Sigmoid colon (tissue), 6 donors: ENCODE measurements at regions not wholly inside any gene's neighbourhood (a gene's known extent, or its start where the extent isn't known, plus 50 kb on each side); places are given as distances from the start of the nearest gene placed in this dataset.
"Not testable (repeated sequence)": the region's sequence is repeated elsewhere in the genome, so short reads cannot be mapped to it uniquely, and the experiment has no call there.

Experiments
- DNase-seq: peaks from one replicate; pipeline ENCODE4 v3.0.0-alpha.2; 2019
- H3K27ac ChIP-seq, 4 donors: fragments of 200-600 bp; sonication (generic); one replicate each; pipeline ENCODE4 v1.5.1; 2016 to 2019; ENCODE audit warnings: mild to moderate bottlenecking in 1 of 4
- H3K27me3 ChIP-seq, 3 donors: fragments of 200-600 bp; sonication (generic); one replicate each; pipeline ENCODE4 v1.5.1; 2019; ENCODE audit warnings: mild to moderate bottlenecking in 1 of 3
- H3K36me3 ChIP-seq, 4 donors: fragments of 200-600 bp; sonication (generic); one replicate each; pipeline ENCODE4 v1.5.1; 2016 to 2019
- H3K4me1 ChIP-seq, 4 donors: fragments of 200-600 bp; sonication (generic); one replicate each; pipeline ENCODE4 v1.5.1; 2017 to 2019
- H3K4me3 ChIP-seq, 4 donors: fragments of 200-600 bp; sonication (generic); one replicate each; pipeline ENCODE4 v1.5.1; 2017 to 2019; ENCODE audit warnings: mild to moderate bottlenecking in 2 of 4, moderate library complexity in 1 of 4
- H3K9me3 ChIP-seq, 4 donors: fragments of 200-600 bp in 3 of 4; sonication (generic) in 3 of 4; one replicate each; pipeline versions ENCODE4 v1.5.1 to v1.6.1; 2013 to 2019
- EP300 ChIP-seq, 4 donors: sonication (generic); formaldehyde crosslinking; IDR thresholded peaks; one replicate each; pipeline ENCODE4 v1.6.1; 2017; ENCODE audit warnings: antibody characterized with exemption in 4 of 4
- POLR2A ChIP-seq, 2 donors: fragments of 450-650 bp; IDR thresholded peaks; one replicate each; pipeline ENCODE4 v1.6.1; 2016; ENCODE audit warnings: antibody characterized with exemption in 2 of 2, mild to moderate bottlenecking in 2 of 2, moderate library complexity in 2 of 2
- POLR2AphosphoS5 ChIP-seq, 4 donors: sonication (generic); formaldehyde crosslinking; IDR thresholded peaks; one replicate each; pipeline ENCODE4 v1.6.1; 2017; ENCODE audit warnings: antibody characterized with exemption in 4 of 4
- WGBS, 2 donors: extraction: QIAGEN DNeasy Blood & Tissue Kit; methylation state at CpG; one replicate each; pipeline ENCODE4 v1.1.7; 2013; 5-methylcytosine and 5-hydroxymethylcytosine counted together
- intact Hi-C: fragments of 100-400 bp; cut with DNase I; formaldehyde crosslinking; loops from one replicate; pipeline ENCODE4 v1.15.1; 2023
- TF ChIP-seq, protein P1 (sequence below), 4 experiments: fragments of 450-650 bp in 3 of 4; fragments of 200-600 bp in 1 of 4; IDR thresholded peaks; one replicate each; pipeline ENCODE4 v1.5.1; 2016 to 2019; ENCODE audit warnings: antibody characterized with exemption in 4 of 4, mild to moderate bottlenecking in 3 of 4, moderate library complexity in 2 of 4
- donor health status: healthy with polysubstance abuse.
- donor health status: healthy.

DNA sequence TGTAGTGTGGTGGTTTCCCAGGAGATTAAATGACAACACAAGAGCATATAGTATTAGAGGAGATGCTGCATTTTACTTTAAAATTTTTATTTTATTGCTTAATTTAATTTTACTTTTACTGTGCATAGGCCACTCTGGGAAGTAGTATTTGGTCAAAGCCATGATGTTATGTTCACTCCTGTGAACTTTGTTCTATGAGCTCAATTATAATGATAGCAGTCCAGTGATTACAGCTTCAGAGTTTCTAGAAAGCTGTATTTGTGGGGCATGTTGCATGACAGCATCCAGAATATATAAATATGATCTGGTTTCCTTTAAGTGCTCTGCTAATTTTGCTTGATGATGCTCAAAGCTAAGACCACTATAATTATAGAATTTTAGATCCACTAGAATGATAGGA, 338.6 kb downstream of the NSUN3 start:
- Histone ChIP-seq H3K36me3 (no peaks in the 10 kb centered on the region), H3K27ac (no peak overlapping the region), H3K9me3 (no peaks in the 10 kb centered on the region), H3K4me3 (no peak overlapping the region), H3K4me1 (peaks cover 0 to under 1% (median 0%) of the 10 kb centered on the region in 4 donors), H3K27me3 (no peaks in the 10 kb centered on the region)
- no peak for DNase-seq
- intact Hi-C loops: no loop called here
- TF ChIP-seq, protein P1, sequence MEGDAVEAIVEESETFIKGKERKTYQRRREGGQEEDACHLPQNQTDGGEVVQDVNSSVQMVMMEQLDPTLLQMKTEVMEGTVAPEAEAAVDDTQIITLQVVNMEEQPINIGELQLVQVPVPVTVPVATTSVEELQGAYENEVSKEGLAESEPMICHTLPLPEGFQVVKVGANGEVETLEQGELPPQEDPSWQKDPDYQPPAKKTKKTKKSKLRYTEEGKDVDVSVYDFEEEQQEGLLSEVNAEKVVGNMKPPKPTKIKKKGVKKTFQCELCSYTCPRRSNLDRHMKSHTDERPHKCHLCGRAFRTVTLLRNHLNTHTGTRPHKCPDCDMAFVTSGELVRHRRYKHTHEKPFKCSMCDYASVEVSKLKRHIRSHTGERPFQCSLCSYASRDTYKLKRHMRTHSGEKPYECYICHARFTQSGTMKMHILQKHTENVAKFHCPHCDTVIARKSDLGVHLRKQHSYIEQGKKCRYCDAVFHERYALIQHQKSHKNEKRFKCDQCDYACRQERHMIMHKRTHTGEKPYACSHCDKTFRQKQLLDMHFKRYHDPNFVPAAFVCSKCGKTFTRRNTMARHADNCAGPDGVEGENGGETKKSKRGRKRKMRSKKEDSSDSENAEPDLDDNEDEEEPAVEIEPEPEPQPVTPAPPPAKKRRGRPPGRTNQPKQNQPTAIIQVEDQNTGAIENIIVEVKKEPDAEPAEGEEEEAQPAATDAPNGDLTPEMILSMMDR (IDR thresholded peaks at IDR 0.05): no peak
- no peak for TF ChIP-seq POLR2AphosphoS5 (IDR thresholded peaks at IDR 0.05)
- TF ChIP-seq POLR2A (IDR thresholded peaks at IDR 0.05): no peak
- no peak for TF ChIP-seq EP300 (IDR thresholded peaks at IDR 0.05)

DNA sequence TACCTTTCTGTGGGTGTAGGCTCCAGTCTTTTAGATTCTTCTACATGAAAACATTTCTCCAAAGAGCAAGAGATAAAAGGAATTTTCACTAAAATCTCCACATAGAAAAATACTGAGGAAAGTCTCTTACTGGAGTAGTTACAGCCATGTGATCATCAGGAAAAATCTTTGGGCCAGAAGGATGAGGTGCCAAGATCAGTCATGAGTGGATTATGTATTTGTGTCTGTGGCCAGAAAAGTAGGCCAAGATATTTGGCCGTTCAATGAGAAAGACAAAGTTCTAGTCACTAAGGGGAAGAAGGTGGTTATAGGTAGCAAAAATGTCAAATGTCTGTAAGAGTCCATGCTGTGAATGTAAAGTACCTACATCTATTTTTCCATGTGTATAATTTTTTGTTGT, 339.3 kb downstream of the NSUN3 start:
- intact Hi-C loops: no loop called here
- Histone ChIP-seq H3K4me1 (no peaks in the 10 kb centered on the region), H3K27ac (no peak overlapping the region), H3K9me3 (no peaks in the 10 kb centered on the region), H3K4me3 (no peak overlapping the region), H3K36me3 (no peaks in the 10 kb centered on the region), H3K27me3 (no peaks in the 10 kb centered on the region)
- no peak for TF ChIP-seq EP300 (IDR thresholded peaks at IDR 0.05)
- no peak for TF ChIP-seq POLR2A (IDR thresholded peaks at IDR 0.05)
- TF ChIP-seq, protein P1 (IDR thresholded peaks at IDR 0.05): no peak
- TF ChIP-seq POLR2AphosphoS5 (IDR thresholded peaks at IDR 0.05): no peak
- DNase-seq: no peak
- 81 to 84% methylated on average over 1 of the region's 1 CpG for WGBS, 2 donors

DNA sequence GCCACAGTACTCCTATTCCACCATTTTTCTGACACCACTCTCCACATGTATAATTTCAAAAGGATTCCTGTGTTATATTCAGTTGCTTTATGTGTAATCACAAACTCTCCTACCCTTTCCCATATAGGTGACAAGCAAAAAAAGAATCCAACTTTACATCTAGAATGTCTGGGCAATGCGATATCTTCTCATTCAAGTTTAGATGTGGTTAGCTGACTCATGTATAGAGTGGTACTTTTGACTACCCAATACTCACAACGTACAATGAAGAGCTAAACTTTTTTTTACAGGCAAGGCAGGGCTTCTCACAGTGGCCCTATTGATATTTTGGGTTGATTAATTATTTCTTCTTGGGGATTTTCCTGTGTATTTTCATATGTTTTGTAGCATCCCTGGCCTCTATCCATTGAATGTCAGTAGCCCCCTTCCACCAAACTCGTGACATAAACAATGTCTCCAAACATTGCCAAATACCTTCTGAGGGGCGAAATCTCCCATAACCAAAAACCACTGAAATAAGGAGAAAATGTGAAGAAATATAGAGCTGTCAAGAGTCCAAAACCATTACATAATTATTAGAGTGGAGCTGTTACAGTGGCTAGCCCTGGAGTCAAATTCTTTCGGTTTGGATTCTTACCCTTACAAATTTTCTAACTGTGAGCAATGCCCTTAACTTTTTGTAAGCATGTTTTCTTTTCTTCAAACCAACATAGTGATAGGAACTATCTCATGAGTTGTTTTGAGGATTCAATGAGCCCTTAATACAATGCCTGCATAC, 342.6 kb downstream of the NSUN3 start:
- WGBS, 2 donors: 80 to 85% methylated on average over 5 of the region's 5 CpGs
- H3K27ac ChIP-seq: no peak overlapping the region

DNA sequence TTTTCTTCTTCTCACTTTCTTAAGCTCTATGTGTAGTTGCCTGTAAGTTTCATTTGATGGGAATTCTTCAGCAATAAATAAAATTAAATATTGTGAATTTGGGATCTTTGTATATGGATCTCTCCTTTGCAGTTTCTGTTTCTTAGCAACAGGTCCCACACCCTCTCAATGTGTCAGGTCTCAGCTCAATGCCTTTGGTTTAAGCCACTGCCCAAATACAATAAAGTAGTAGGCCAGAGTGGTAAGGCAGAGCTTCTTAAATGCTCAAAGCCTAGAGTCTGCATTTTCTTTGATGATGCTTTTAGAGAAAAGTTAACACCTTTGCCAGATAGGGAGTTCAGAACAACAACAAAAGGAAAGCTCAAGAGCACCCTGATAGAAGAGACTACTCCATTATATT, 343.7 kb downstream of the NSUN3 start:
- H3K9me3 ChIP-seq: no peaks in the 10 kb centered on the region
- intact Hi-C loops: no loop called here
- H3K4me1 ChIP-seq: no peaks in the 10 kb centered on the region
- DNase-seq: no peak
- no peaks in the 10 kb centered on the region for H3K27me3 ChIP-seq
- H3K4me3 ChIP-seq: no peak overlapping the region
- H3K27ac ChIP-seq: no peak overlapping the region
- no peak for TF ChIP-seq POLR2AphosphoS5 (IDR thresholded peaks at IDR 0.05)
- TF ChIP-seq EP300 (IDR thresholded peaks at IDR 0.05): no peak
- TF ChIP-seq, protein P1 (IDR thresholded peaks at IDR 0.05): no peak
- no peak for TF ChIP-seq POLR2A (IDR thresholded peaks at IDR 0.05)
- no peaks in the 10 kb centered on the region for H3K36me3 ChIP-seq

More for the DNA sequence above, 342.6 kb downstream of the NSUN3 start:
- Histone ChIP-seq H3K36me3 (no peaks in the 10 kb centered on the region), H3K9me3 (no peaks in the 10 kb centered on the region), H3K4me1 (no peaks in the 10 kb centered on the region), H3K27me3 (no peaks in the 10 kb centered on the region), H3K4me3 (no peak overlapping the region)
- no peak for DNase-seq
- intact Hi-C loops: no loop called here
- TF ChIP-seq POLR2A (IDR thresholded peaks at IDR 0.05) (no peak), EP300 (IDR thresholded peaks at IDR 0.05) (no peak), POLR2AphosphoS5 (IDR thresholded peaks at IDR 0.05) (no peak)
- TF ChIP-seq, protein P1 (IDR thresholded peaks at IDR 0.05): no peak

DNA sequence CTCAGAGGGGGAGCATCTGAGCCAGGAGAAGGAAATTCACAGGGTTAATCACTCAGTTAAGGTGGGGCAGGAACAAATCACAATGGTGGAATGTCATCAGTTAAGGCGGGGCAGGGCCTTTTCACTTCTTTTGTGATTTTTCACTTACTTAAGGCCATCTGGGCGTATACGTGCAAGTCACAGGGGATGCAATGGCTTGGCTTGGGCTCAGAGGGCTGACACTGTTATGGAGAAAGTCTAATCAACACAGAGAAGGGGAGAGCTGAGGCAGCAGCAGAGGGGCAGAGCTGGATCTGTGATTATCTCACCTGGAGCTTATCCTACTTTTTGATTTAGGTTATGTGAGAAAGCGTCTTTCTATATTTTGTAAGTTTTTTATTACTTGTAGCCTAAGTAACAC, 350.1 kb downstream of the NSUN3 start:
- H3K27ac ChIP-seq, H3K27me3 ChIP-seq, DNase-seq, H3K9me3 ChIP-seq, intact Hi-C loops, H3K4me3 ChIP-seq, H3K36me3 ChIP-seq: not testable (repeated sequence)
- 61 to 83% methylated on average over 4 of the region's 4 CpGs for WGBS, 2 donors
- peaks cover 0 to 12% (median 4%) of the 10 kb centered on the region in 4 donors for H3K4me1 ChIP-seq
